HG02884 (cell line): ENCODE measurements at regions not wholly inside any gene's neighbourhood (a gene's known extent, or its start where the extent isn't known, plus 50 kb on each side); places are given as distances from the start of the nearest gene placed in this dataset.

Source experiments
- ATAC-seq: cut with Tn5 transposase; IDR thresholded peaks from one replicate; pipeline ENCODE4 v1.9.1; 2021; ENCODE audit warnings: mild to moderate bottlenecking, moderate library complexity; ENCODE audit not compliant: unreplicated experiment

GRCh38 chr16:76222087-76222486 lies 55.1 kb upstream of the CNTNAP4 start:
- ATAC-seq, result no peak

- no peak for ATAC-seq
Measured at GRCh38 chr16:76222853-76223252, 54.3 kb upstream of the CNTNAP4 start.

- ATAC-seq, result no peak
Measured at GRCh38 chr16:76226011-76226410, 51.2 kb upstream of the CNTNAP4 start.

- ATAC-seq, result no peak
Measured at GRCh38 chr16:76226481-76226880, 50.7 kb upstream of the CNTNAP4 start.
